ENCODE measurements at regions not wholly inside any gene's neighbourhood (a gene's known extent, or its start where the extent isn't known, plus 50 kb on each side); places are given as distances from the start of the nearest gene placed in this dataset.

GRCh38 chr10:108901781-108902618 is 1021.3 kb downstream of the XPNPEP1 start:
- TF ChIP-seq CEBPB (IDR thresholded peaks at IDR 0.05; ENCODE audit: low read depth) = no peak
- TF ChIP-seq ELF1 (IDR thresholded peaks at IDR 0.05; ENCODE audit: borderline replicate concordance, low read depth) = no peak
- no peak for TF ChIP-seq REST (IDR thresholded peaks at IDR 0.05; ENCODE audit: low read depth)
- no peak for TF ChIP-seq POLR2A (IDR thresholded peaks at IDR 0.05; ENCODE audit: borderline replicate concordance, extremely low read depth, insufficient read depth, insufficient read length)
- TF ChIP-seq FOSL1 (IDR thresholded peaks at IDR 0.05; ENCODE audit: low read depth) = no peak
- TF ChIP-seq, protein P1, sequence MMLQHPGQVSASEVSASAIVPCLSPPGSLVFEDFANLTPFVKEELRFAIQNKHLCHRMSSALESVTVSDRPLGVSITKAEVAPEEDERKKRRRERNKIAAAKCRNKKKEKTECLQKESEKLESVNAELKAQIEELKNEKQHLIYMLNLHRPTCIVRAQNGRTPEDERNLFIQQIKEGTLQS (IDR thresholded peaks at IDR 0.05) = no peak
- TF ChIP-seq EGR1 (IDR thresholded peaks at IDR 0.05; ENCODE audit: low read depth) = no peak
- no peak for TF ChIP-seq CBX3 (IDR thresholded peaks at IDR 0.05; ENCODE audit: low read depth)
- TF ChIP-seq TCF7L2 (IDR thresholded peaks at IDR 0.05; ENCODE audit: borderline replicate concordance, extremely low read depth, insufficient read depth, insufficient read length) = no peak
- TF ChIP-seq POLR2AphosphoS5 (IDR thresholded peaks at IDR 0.05; ENCODE audit: low read depth, low read length) = no peak
- TF ChIP-seq, protein P2, sequence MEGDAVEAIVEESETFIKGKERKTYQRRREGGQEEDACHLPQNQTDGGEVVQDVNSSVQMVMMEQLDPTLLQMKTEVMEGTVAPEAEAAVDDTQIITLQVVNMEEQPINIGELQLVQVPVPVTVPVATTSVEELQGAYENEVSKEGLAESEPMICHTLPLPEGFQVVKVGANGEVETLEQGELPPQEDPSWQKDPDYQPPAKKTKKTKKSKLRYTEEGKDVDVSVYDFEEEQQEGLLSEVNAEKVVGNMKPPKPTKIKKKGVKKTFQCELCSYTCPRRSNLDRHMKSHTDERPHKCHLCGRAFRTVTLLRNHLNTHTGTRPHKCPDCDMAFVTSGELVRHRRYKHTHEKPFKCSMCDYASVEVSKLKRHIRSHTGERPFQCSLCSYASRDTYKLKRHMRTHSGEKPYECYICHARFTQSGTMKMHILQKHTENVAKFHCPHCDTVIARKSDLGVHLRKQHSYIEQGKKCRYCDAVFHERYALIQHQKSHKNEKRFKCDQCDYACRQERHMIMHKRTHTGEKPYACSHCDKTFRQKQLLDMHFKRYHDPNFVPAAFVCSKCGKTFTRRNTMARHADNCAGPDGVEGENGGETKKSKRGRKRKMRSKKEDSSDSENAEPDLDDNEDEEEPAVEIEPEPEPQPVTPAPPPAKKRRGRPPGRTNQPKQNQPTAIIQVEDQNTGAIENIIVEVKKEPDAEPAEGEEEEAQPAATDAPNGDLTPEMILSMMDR (IDR thresholded peaks at IDR 0.05 in 2 of 3, conservative IDR thresholded peaks at IDR 0.05 in 1 of 3; ENCODE audit: borderline replicate concordance in 1 of 3, insufficient read depth in 1 of 3, low read depth in 2 of 3, low read length in 2 of 3) = no peak
- no peak for TF ChIP-seq SRF (IDR thresholded peaks at IDR 0.05; ENCODE audit: low read depth)
- Histone ChIP-seq H3K36me3 (ENCODE audit: control insufficient read depth in 1 of 2, insufficient read depth in 2 of 2, low read length in 2 of 2) (no peaks in the 10 kb centered on the region), H3K79me2 (ENCODE audit: insufficient read depth, low read length) (no peaks in the 10 kb centered on the region), H3K9me3 (ENCODE audit: control insufficient read depth in 1 of 2, insufficient read depth in 1 of 2, low read depth in 1 of 2, low read length in 2 of 2) (peaks cover 45 to 57% of the 10 kb centered on the region in 2 experiments; a peak in 2 of 4 replicates), H4K20me1 (ENCODE audit: insufficient read depth) (no peaks in the 10 kb centered on the region), H3K4me2 (ENCODE audit: low read length) (no peak overlapping the region), H3K27ac (ENCODE audit: low read depth, low read length) (no peak overlapping the region), H3K9ac (ENCODE audit: low read length) (no peak overlapping the region), H3K4me1 (ENCODE audit: control insufficient read depth in 1 of 2, insufficient read depth in 2 of 2, low read length in 2 of 2) (no peaks in the 10 kb centered on the region), H2AFZ (ENCODE audit: low read depth, low read length, poor library complexity, severe bottlenecking) (no peak overlapping the region), H3K4me3 (replicated peaks in 1 of 2; ENCODE audit: low read depth in 1 of 2, low read length in 2 of 2) (no peak overlapping the region), H3K9me2 (ENCODE audit: insufficient read depth) (no peaks in the 10 kb centered on the region), H3K27me3 (ENCODE audit: insufficient read depth, low read length) (no peaks in the 10 kb centered on the region)
- ChIA-PET RAD21 (ENCODE audit: low non-redundant PET in 1 of 2, low total read pairs in 2 of 2, uncharacterized antibody in 2 of 2, unreplicated experiment in 2 of 2) (no interaction called here), CTCF (no interaction called here), POLR2A (no interaction called here)
- DNase-seq (ENCODE audit: low read depth, low spot score) = no peak
- BruUV-seq (replicated peaks) = no TSS peak
- intact Hi-C loops (cut with micrococcal nuclease) = no loop called here
- ATAC-seq = no peak

Data from HCT116 (cell line).